ENCODE measurements at regions not wholly inside any gene's neighbourhood (a gene's known extent, or its start where the extent isn't known, plus 50 kb on each side); places are given as distances from the start of the nearest gene placed in this dataset.
"Not testable (repeated sequence)": the region's sequence is repeated elsewhere in the genome, so short reads cannot be mapped to it uniquely, and the experiment has no call there.

DNA sequence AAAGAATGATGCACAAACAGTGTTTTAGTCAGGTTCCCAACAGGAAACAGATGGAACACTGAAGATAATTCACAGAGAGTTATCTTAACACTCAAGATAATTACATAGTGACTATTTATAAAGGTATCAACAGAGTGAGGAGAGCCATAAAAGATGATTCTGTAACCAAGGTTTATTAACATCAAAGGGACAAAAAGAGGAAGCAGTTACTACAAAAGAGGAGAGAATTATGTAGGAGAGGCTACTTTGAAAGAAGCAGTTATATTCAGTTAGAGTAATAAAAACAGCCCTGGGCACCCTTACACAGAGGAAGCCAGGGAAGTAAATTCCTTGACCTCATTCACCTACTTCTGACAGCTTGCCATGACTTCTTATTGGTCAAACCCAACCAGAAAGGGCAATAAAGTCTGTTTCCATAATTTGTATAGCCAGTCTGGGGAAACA, 326.5 kb upstream of the SLC39A10 start:
- H3K27me3 ChIP-seq: no peaks in the 10 kb centered on the region
- no peaks in the 10 kb centered on the region for H3K36me3 ChIP-seq
- H3K9me3 ChIP-seq: no peaks in the 10 kb centered on the region
- DNase-seq: no peak
- TF ChIP-seq, protein P1, sequence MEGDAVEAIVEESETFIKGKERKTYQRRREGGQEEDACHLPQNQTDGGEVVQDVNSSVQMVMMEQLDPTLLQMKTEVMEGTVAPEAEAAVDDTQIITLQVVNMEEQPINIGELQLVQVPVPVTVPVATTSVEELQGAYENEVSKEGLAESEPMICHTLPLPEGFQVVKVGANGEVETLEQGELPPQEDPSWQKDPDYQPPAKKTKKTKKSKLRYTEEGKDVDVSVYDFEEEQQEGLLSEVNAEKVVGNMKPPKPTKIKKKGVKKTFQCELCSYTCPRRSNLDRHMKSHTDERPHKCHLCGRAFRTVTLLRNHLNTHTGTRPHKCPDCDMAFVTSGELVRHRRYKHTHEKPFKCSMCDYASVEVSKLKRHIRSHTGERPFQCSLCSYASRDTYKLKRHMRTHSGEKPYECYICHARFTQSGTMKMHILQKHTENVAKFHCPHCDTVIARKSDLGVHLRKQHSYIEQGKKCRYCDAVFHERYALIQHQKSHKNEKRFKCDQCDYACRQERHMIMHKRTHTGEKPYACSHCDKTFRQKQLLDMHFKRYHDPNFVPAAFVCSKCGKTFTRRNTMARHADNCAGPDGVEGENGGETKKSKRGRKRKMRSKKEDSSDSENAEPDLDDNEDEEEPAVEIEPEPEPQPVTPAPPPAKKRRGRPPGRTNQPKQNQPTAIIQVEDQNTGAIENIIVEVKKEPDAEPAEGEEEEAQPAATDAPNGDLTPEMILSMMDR (IDR thresholded peaks at IDR 0.05): no peak
- TF ChIP-seq POLR2A (IDR thresholded peaks at IDR 0.05): no peak
- H3K4me3 ChIP-seq (replicated peaks in 1 of 3): no peak overlapping the region
- H3K4me1 ChIP-seq: no peaks in the 10 kb centered on the region
- H3K27ac ChIP-seq: no peak overlapping the region
- intact Hi-C loops (cut with DNase I): no loop called here

DNA sequence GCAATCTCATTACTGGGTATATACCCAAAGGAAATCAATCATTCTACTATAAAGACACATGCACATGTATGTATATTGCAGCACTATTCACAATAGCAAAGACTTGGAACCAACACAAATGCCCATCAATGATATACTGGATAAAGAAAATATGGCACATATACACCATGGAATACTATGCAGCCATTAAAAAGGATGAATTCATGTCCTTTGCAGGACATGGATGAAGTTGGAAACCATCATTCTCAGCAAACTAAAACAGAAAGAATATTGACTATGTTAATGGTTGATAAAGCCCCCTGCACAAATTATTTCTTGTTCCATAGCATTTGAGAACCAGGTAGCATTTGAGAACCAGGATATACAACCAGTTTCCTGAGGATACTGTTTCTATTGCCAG, 327.2 kb upstream of the SLC39A10 start:
- H3K4me3 ChIP-seq (replicated peaks in 1 of 3); DNase-seq; intact Hi-C loops (cut with DNase I); H3K4me1 ChIP-seq; H3K36me3 ChIP-seq; H3K9me3 ChIP-seq; H3K27me3 ChIP-seq; H3K27ac ChIP-seq: not testable (repeated sequence)

DNA sequence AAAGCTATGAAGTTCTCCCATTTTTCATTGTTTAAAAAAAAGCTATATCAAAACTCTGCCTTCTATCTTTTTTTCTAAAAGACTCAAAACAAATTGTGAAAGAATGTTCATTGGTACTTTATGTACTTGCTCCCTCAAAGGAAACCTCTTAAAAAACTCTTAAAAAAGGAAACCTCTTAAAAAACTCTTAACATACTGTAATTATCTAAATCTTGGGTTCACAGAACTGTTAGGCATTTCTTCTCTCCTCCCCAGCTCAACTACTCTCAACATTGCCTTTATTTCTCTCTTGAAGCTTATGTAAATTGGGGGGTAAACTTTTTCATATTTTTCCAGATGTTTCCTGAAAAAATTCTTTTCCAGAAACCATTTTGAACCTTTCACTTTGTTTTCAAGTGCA, 330.5 kb upstream of the SLC39A10 start:
- H3K4me3 ChIP-seq (replicated peaks in 1 of 3): no peak overlapping the region
- no peak overlapping the region for H3K27ac ChIP-seq
- H3K4me1 ChIP-seq: no peaks in the 10 kb centered on the region
- no peak for TF ChIP-seq POLR2A (IDR thresholded peaks at IDR 0.05)
- TF ChIP-seq, protein P1 (IDR thresholded peaks at IDR 0.05): no peak
- DNase-seq: no peak
- H3K9me3 ChIP-seq: no peaks in the 10 kb centered on the region
- intact Hi-C loops (cut with DNase I): no loop called here
- H3K36me3 ChIP-seq: no peaks in the 10 kb centered on the region
- H3K27me3 ChIP-seq: no peaks in the 10 kb centered on the region

DNA sequence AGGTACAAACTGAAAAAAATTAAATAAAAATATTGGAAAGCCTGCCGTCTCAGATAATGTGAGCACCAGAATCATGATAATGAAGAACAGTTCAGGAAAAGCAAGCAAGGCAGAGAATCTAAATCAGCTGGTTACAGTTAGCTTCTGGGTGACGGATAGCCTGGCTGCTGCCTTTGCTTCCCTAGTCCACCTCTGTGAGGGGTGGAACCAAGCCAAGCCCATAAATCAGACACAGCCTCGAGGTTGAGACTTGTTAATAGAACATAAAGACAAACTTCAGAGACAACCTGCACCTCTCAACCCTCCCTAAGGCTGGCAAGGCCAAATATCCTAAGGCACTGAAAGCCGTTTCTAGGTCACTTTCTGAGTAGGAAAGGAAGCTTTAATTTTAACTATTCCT, 334.7 kb upstream of the SLC39A10 start:
- no peaks in the 10 kb centered on the region for H3K36me3 ChIP-seq
- intact Hi-C loops (cut with DNase I): no loop called here
- no peak for DNase-seq

DNA sequence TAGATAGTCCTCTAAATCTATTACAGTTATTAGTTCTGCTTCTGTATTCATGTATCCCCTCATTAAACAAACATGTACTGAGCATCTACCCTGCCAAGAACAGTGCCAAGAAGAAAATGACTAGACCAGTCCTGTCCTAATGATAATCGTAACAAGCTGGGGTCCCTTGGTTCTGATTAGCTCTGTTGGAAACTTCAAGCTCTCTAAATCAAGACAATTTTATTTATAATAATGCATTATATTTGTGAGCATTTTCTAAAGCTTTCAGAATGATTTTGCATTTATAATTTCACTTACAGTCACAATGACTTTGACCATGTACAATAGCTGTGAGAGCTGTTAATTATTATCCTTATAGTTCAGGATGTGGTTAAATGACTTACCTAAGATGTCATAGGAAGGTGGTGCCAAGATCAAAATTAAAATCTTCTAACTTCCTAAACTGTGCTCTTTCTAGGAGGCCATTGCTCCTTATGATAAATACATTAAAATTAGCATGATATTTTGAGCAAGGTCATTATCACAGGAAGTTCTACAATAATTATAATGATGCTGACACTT, 336.5 kb upstream of the SLC39A10 start:
- no peaks in the 10 kb centered on the region for H3K4me1 ChIP-seq
- no peak overlapping the region for H3K27ac ChIP-seq
- intact Hi-C loops (cut with DNase I): no loop called here
- TF ChIP-seq POLR2A (IDR thresholded peaks at IDR 0.05): no peak
- TF ChIP-seq, protein P1 (IDR thresholded peaks at IDR 0.05): no peak
- no peak for DNase-seq
- H3K36me3 ChIP-seq: no peaks in the 10 kb centered on the region
- no peaks in the 10 kb centered on the region for H3K9me3 ChIP-seq
- no peaks in the 10 kb centered on the region for H3K27me3 ChIP-seq
- WGBS, 2 donors: 76 to 90% methylated on average over 1 of the region's 1 CpG
- no peak overlapping the region for H3K4me3 ChIP-seq (replicated peaks in 1 of 3)

More for the DNA sequence above, 334.7 kb upstream of the SLC39A10 start:
- TF ChIP-seq, protein P1 (IDR thresholded peaks at IDR 0.05): no peak
- TF ChIP-seq POLR2A (IDR thresholded peaks at IDR 0.05): no peak
- Histone ChIP-seq H3K27ac (no peak overlapping the region), H3K9me3 (no peaks in the 10 kb centered on the region), H3K4me1 (no peaks in the 10 kb centered on the region), H3K27me3 (no peaks in the 10 kb centered on the region), H3K4me3 (replicated peaks in 1 of 3) (no peak overlapping the region)
- 55 to 56% methylated on average over 4 of the region's 4 CpGs for WGBS, 2 donors
